GM10266 (cell line): ENCODE measurements at regions not wholly inside any gene's neighbourhood (a gene's known extent, or its start where the extent isn't known, plus 50 kb on each side); places are given as distances from the start of the nearest gene placed in this dataset.

ENCODE experiments used
- DNase-seq: peaks from one replicate; pipeline ENCODE4 v3.0.0; 2012; ENCODE audit errors: extremely low spot score
- CTCF ChIP-seq: IDR thresholded peaks from 2 replicates; pipeline ENCODE4 v1.5.1; 2012; ENCODE audit warnings: mild to moderate bottlenecking, low read depth; ENCODE audit not compliant: control insufficient read depth, insufficient read depth; ENCODE audit errors: missing control alignments

- no peak for DNase-seq
- no peak for TF ChIP-seq CTCF
Measured at GRCh38 chr4:128481752-128482480, 194.3 kb upstream of the PGRMC2 start.

DNA sequence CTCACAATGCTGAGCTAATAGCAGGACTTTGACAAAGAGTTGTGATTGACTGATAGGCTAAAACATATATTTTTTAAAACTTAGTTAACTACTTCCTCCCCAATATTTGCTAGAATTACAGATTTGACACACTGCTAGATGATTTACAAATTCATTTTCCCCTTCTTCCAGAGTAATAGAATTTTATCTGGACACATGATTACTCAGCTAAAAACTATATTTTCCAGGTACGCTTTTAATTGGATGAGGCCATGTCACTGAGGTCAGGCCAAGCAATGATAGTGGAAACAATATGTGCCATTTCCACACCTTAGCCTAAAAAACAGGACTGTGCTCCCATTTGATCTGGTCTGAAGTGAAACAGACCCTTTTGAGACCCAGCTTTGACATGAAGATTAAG, 193.3 kb upstream of the PGRMC2 start:
- no peak for DNase-seq
- TF ChIP-seq CTCF = no peak

GRCh38 chr4:128477540-128477939, 189.9 kb upstream of the PGRMC2 start:
- DNase-seq = no peak

DNA sequence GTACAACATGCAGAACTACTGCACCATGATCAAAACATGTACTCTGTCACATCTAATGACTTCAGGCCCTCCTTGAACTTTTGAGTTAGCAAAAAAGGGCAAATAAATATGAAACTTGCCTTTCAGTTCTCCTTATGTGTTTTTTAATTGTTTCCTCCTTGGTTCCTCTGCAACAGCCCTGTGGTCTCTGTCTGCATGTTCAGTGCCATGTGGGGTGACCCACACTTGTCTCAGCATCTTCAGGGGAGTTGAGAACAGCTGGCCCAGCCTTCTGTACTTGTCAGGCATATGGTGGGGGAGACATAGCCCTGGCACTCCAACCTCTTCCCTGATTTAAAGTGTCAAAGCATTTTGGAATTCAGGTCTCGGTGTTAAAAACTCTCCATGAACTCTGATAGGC, 188.0 kb upstream of the PGRMC2 start:
- no peak for TF ChIP-seq CTCF
- DNase-seq = no peak

More at GRCh38 chr4:128477540-128477939, 189.9 kb upstream of the PGRMC2 start:
- TF ChIP-seq CTCF = no peak

GRCh38 chr4:128471576-128471975, 184.0 kb upstream of the PGRMC2 start:
- no peak for TF ChIP-seq CTCF
- DNase-seq = no peak

DNA sequence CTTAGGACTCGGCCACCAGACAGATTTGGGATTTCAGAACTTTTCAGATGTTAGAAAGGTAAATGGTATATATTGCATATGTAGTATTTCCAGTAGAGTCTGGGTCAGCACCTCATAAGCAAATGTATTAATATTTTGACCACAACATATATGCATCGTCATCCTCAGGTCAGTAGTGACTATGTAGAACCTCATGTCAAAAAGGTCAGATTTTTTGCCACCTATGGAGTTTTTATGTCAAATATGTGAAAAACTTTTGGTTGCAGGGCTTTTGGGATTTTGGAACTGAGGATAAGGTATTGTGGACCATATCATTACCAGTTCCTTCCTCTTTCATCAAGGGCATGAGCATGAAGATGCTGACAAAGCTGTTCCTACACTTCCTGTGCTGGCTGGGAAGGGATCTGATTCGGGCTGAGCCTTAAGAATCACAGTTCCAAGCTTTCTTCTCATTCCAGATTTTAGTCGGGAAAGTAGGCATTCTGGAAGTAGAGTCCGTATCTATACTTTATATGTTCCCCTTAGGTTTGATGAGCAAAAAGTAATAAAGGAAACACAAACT, 183.0 kb upstream of the PGRMC2 start:
- DNase-seq = no peak
- TF ChIP-seq CTCF = no peak
